ENCODE measurements at regions not wholly inside any gene's neighbourhood (a gene's known extent, or its start where the extent isn't known, plus 50 kb on each side); places are given as distances from the start of the nearest gene placed in this dataset.

- no peak for TF ChIP-seq POLR2A (IDR thresholded peaks at IDR 0.05; ENCODE audit: low read depth, low read length)
- FAIRE-seq (no peak), DNase-seq (ENCODE audit: insufficient read length, low spot score) (no peak)
Measured at GRCh38 chr15:93185796-93186195, 96.8 kb upstream of the RGMA start.

GRCh38 chr15:93182703-93183205 lies 93.7 kb upstream of the RGMA start:
- no peak for TF ChIP-seq POLR2A (IDR thresholded peaks at IDR 0.05; ENCODE audit: low read depth, low read length)
- DNase-seq (ENCODE audit: insufficient read length, low spot score) (no peak), FAIRE-seq (no peak)

- no peak for TF ChIP-seq POLR2A (IDR thresholded peaks at IDR 0.05; ENCODE audit: low read depth, low read length)
- DNase-seq (ENCODE audit: insufficient read length, low spot score), result no peak
- FAIRE-seq, result no peak
Measured at GRCh38 chr15:93180656-93181055, 91.6 kb upstream of the RGMA start.

- no peak for TF ChIP-seq POLR2A (IDR thresholded peaks at IDR 0.05; ENCODE audit: low read depth, low read length)
- FAIRE-seq, result no peak
- no peak for DNase-seq (ENCODE audit: insufficient read length, low spot score)
Measured at GRCh38 chr15:93180128-93180527, 91.1 kb upstream of the RGMA start.

GRCh38 chr15:93179700-93180102 lies 90.7 kb upstream of the RGMA start:
- TF ChIP-seq POLR2A (IDR thresholded peaks at IDR 0.05; ENCODE audit: low read depth, low read length), result no peak
- no peak for FAIRE-seq
- no peak for DNase-seq (ENCODE audit: insufficient read length, low spot score)

GRCh38 chr15:93179072-93179471 lies 90.1 kb upstream of the RGMA start:
- no peak for TF ChIP-seq POLR2A (IDR thresholded peaks at IDR 0.05; ENCODE audit: low read depth, low read length)
- FAIRE-seq (no peak), DNase-seq (ENCODE audit: insufficient read length, low spot score) (no peak)

GRCh38 chr15:93178371-93178770 lies 89.4 kb upstream of the RGMA start:
- DNase-seq (ENCODE audit: insufficient read length, low spot score) (no peak), FAIRE-seq (no peak)
- TF ChIP-seq POLR2A (IDR thresholded peaks at IDR 0.05; ENCODE audit: low read depth, low read length), result no peak

- no peak for TF ChIP-seq POLR2A (IDR thresholded peaks at IDR 0.05; ENCODE audit: low read depth, low read length)
- no peak for FAIRE-seq
Measured at GRCh38 chr15:93176065-93176464, 87.1 kb upstream of the RGMA start.

GRCh38 chr15:93174836-93175235 lies 85.8 kb upstream of the RGMA start:
- no peak for DNase-seq (ENCODE audit: insufficient read length, low spot score)
- FAIRE-seq, result no peak
- TF ChIP-seq POLR2A (IDR thresholded peaks at IDR 0.05; ENCODE audit: low read depth, low read length), result no peak

More at GRCh38 chr15:93176065-93176464, 87.1 kb upstream of the RGMA start:
- no peak for DNase-seq (ENCODE audit: insufficient read length, low spot score)

- TF ChIP-seq POLR2A (IDR thresholded peaks at IDR 0.05; ENCODE audit: low read depth, low read length), result no peak
- FAIRE-seq (no peak), DNase-seq (ENCODE audit: insufficient read length, low spot score) (no peak)
Measured at GRCh38 chr15:93173369-93173768, 84.4 kb upstream of the RGMA start.

GRCh38 chr15:93171476-93171875 lies 82.5 kb upstream of the RGMA start:
- FAIRE-seq (no peak), DNase-seq (ENCODE audit: insufficient read length, low spot score) (no peak)
- no peak for TF ChIP-seq POLR2A (IDR thresholded peaks at IDR 0.05; ENCODE audit: low read depth, low read length)

GRCh38 chr15:93170329-93170728 lies 81.3 kb upstream of the RGMA start:
- no peak for FAIRE-seq
- TF ChIP-seq POLR2A (IDR thresholded peaks at IDR 0.05; ENCODE audit: low read depth, low read length), result no peak

GRCh38 chr15:93168910-93169309 lies 79.9 kb upstream of the RGMA start:
- FAIRE-seq, result no peak
- DNase-seq (ENCODE audit: insufficient read length, low spot score), result no peak
- TF ChIP-seq POLR2A (IDR thresholded peaks at IDR 0.05; ENCODE audit: low read depth, low read length), result no peak

More at GRCh38 chr15:93170329-93170728, 81.3 kb upstream of the RGMA start:
- DNase-seq (ENCODE audit: insufficient read length, low spot score), result no peak

GRCh38 chr15:93167291-93167690 lies 78.3 kb upstream of the RGMA start:
- no peak for DNase-seq (ENCODE audit: insufficient read length, low spot score)
- no peak for TF ChIP-seq POLR2A (IDR thresholded peaks at IDR 0.05; ENCODE audit: low read depth, low read length)
- no peak for FAIRE-seq

- DNase-seq (ENCODE audit: insufficient read length, low spot score) (no peak), FAIRE-seq (no peak)
- no peak for TF ChIP-seq POLR2A (IDR thresholded peaks at IDR 0.05; ENCODE audit: low read depth, low read length)
Measured at GRCh38 chr15:93166675-93167074, 77.7 kb upstream of the RGMA start.

Data from H54 (cell line).